MM.1S (cell line): ENCODE measurements at regions not wholly inside any gene's neighbourhood (a gene's known extent, or its start where the extent isn't known, plus 50 kb on each side); places are given as distances from the start of the nearest gene placed in this dataset.

Experiments used
- CTCF ChIP-seq: fragments of 300-600 bp; sonication (generic); IDR thresholded peaks from 2 replicates; pipeline ENCODE4 v1.5.1; 2016; ENCODE audit warnings: antibody characterized with exemption, low read length, mixed read lengths
- EZH2 ChIP-seq: fragments of 300-600 bp; sonication (generic); optimal IDR thresholded peaks from 2 replicates; pipeline ENCODE3; 2017; ENCODE audit warnings: low read depth, mild to moderate bottlenecking, antibody characterized with exemption, low read length, mixed read lengths
- EZH2phosphoT487 ChIP-seq: fragments of 300-600 bp; sonication (generic); IDR thresholded peaks from 2 replicates; pipeline ENCODE4 v1.6.1; 2018; ENCODE audit warnings: antibody characterized with exemption, low read length

GRCh38 chr2:163541495-163541894 is 194.3 kb downstream of the FIGN start:
- no peak for TF ChIP-seq CTCF
- no peak for TF ChIP-seq EZH2
- no peak for TF ChIP-seq EZH2phosphoT487
